Upper lobe of left lung (tissue), 6 donors: ENCODE measurements at regions not wholly inside any gene's neighbourhood (a gene's known extent, or its start where the extent isn't known, plus 50 kb on each side); places are given as distances from the start of the nearest gene placed in this dataset.

ENCODE experiments used
- ATAC-seq, 2 donors: fragments of 200-7000 bp; cut with Tn5 transposase; one replicate each; pipeline ENCODE4 v1.9.1; 2022; ENCODE audit warnings: mild to moderate bottlenecking in 2 of 2, moderate library complexity in 2 of 2; ENCODE audit not compliant: low FRiP score in 2 of 2
- DNase-seq, 2 donors: peaks; one replicate each; pipeline ENCODE4 v3.0.0-alpha.2; 2019 to 2020
- H3K27ac ChIP-seq, 4 donors: fragments of 200-600 bp; sonication (generic); one replicate each; pipeline ENCODE4 v1.5.1; 2016 to 2019
- H3K27me3 ChIP-seq, 4 donors: fragments of 200-600 bp; sonication (generic); one replicate each; pipeline ENCODE4 v1.5.1; 2017 to 2019
- H3K36me3 ChIP-seq, 4 donors: fragments of 200-600 bp; sonication (generic); one replicate each; pipeline ENCODE4 v1.5.1; 2016 to 2019
- H3K4me1 ChIP-seq, 4 donors: fragments of 200-600 bp; sonication (generic); one replicate each; pipeline ENCODE4 v1.5.1; 2018 to 2019
- H3K4me3 ChIP-seq, 4 donors: fragments of 200-600 bp; sonication (generic); one replicate each; pipeline ENCODE4 v1.5.1; 2017 to 2019; ENCODE audit warnings: mild to moderate bottlenecking in 2 of 4, moderate library complexity in 1 of 4
- H3K9me3 ChIP-seq, 4 donors: fragments of 200-600 bp; sonication (generic); one replicate each; pipeline ENCODE4 v1.5.1; 2018 to 2019
- CTCF ChIP-seq, 6 experiments: fragments of 450-650 bp in 4 of 6; fragments of 200-600 bp in 2 of 6; sonication (generic) in 2 of 6; IDR thresholded peaks; one replicate each; pipeline ENCODE4 v1.5.1; 2016 to 2019; ENCODE audit warnings: antibody characterized with exemption in 6 of 6
- EP300 ChIP-seq, 4 donors: sonication (generic); formaldehyde crosslinking; IDR thresholded peaks; one replicate each; pipeline ENCODE4 v1.5.1; 2017; ENCODE audit warnings: antibody characterized with exemption in 4 of 4, control low read depth in 2 of 4
- POLR2A ChIP-seq, 4 donors: fragments of 450-650 bp; IDR thresholded peaks; one replicate each; pipeline ENCODE4 v1.5.1; 2016 to 2017; ENCODE audit warnings: antibody characterized with exemption in 4 of 4, mild to moderate bottlenecking in 2 of 4
- POLR2AphosphoS5 ChIP-seq, 2 donors: sonication (generic); formaldehyde crosslinking; IDR thresholded peaks; one replicate each; pipeline ENCODE4 v1.5.1; 2017; ENCODE audit warnings: antibody characterized with exemption in 2 of 2
- WGBS, 2 donors: methylation state at CpG; one replicate each; pipeline ENCODE4 v1.1.5; 2017 to 2018; 5-methylcytosine and 5-hydroxymethylcytosine counted together
- donor health status: DM: no; HTN: no; CAD: no; lungs with moderate emphysema.
- donor health status: DM: no; HTN: yes; CAD: no; lungs with severe emphysema.

GRCh38 chr14:98782062-98782461, 489.9 kb downstream of the BCL11B start:
- Histone ChIP-seq H3K4me1 (no peaks in the 10 kb centered on the region), H3K27me3 (no peaks in the 10 kb centered on the region), H3K27ac (no peak overlapping the region), H3K4me3 (no peak overlapping the region), H3K9me3 (no peaks in the 10 kb centered on the region), H3K36me3 (no peaks in the 10 kb centered on the region)
- DNase-seq = no peak
- WGBS, 2 donors = 87 to 92% methylated on average over 5 of the region's 5 CpGs
- no peak for ATAC-seq
- no peak for TF ChIP-seq EP300 (IDR thresholded peaks at IDR 0.05)
- no peak for TF ChIP-seq POLR2A (IDR thresholded peaks at IDR 0.05)
- TF ChIP-seq CTCF (IDR thresholded peaks at IDR 0.05) = no peak
- no peak for TF ChIP-seq POLR2AphosphoS5 (IDR thresholded peaks at IDR 0.05)

DNA sequence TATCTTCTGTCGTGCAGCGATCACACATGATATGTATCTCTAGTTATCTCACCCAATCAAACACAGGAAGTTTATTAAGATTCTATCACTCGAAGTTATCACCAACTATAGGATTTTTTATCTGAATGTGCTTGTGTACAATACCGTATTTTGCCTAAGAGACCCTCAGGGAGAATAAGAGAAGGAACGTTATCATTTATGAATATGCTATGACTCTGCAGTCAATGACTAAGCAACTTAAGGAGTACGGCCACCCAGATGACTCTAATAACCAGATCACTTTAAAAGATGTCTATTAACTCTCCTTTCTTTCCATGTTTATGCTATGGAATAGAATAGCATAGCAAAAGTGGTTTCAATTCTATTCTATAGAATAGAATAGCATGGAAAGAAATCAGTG, 486.4 kb downstream of the BCL11B start:
- TF ChIP-seq POLR2A (IDR thresholded peaks at IDR 0.05) = no peak
- no peak for TF ChIP-seq CTCF (IDR thresholded peaks at IDR 0.05)
- TF ChIP-seq EP300 (IDR thresholded peaks at IDR 0.05) = no peak
- no peak for TF ChIP-seq POLR2AphosphoS5 (IDR thresholded peaks at IDR 0.05)
- Histone ChIP-seq H3K36me3 (no peaks in the 10 kb centered on the region), H3K9me3 (no peaks in the 10 kb centered on the region), H3K27ac (no peak overlapping the region), H3K4me1 (no peaks in the 10 kb centered on the region), H3K4me3 (no peak overlapping the region), H3K27me3 (no peaks in the 10 kb centered on the region)
- WGBS, 2 donors = 51 to 53% methylated on average over 6 of the region's 6 CpGs
- DNase-seq (no peak), ATAC-seq (no peak)

GRCh38 chr14:98786456-98786855, 485.5 kb downstream of the BCL11B start:
- Histone ChIP-seq H3K4me3 (no peak overlapping the region), H3K27ac (no peak overlapping the region), H3K27me3 (no peaks in the 10 kb centered on the region), H3K36me3 (no peaks in the 10 kb centered on the region), H3K9me3 (no peaks in the 10 kb centered on the region), H3K4me1 (no peaks in the 10 kb centered on the region)
- 70 to 84% methylated on average over 4 of the region's 4 CpGs for WGBS, 2 donors
- TF ChIP-seq POLR2A (IDR thresholded peaks at IDR 0.05) = no peak
- no peak for TF ChIP-seq CTCF (IDR thresholded peaks at IDR 0.05)
- TF ChIP-seq EP300 (IDR thresholded peaks at IDR 0.05) = no peak
- no peak for TF ChIP-seq POLR2AphosphoS5 (IDR thresholded peaks at IDR 0.05)
- ATAC-seq (no peak), DNase-seq (no peak)

DNA sequence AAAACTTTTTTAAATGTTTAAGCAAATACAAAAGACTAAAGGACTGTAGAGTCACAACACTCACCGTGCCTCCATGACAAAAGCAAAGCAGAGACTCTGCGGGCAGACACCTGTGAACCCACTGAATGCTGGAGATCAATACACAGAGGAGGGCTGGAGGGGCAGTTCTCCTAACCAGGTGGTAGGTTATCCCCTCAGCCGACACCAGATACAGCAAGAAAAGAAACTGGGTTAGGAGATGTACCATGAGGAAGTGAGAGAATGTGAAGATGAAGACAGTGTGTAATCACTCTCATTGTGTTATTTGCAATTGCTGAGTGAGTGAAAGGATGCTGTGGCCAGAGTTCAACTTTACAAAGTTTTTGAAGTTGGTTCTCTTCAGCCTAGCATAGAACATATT, 480.3 kb downstream of the BCL11B start:
- WGBS, 2 donors = 80 to 89% methylated on average over 3 of the region's 3 CpGs
- H3K27ac ChIP-seq = no peak overlapping the region
- no peak overlapping the region for H3K4me3 ChIP-seq

More for the DNA sequence above, 480.3 kb downstream of the BCL11B start:
- ATAC-seq = no peak
- no peak for DNase-seq
- no peaks in the 10 kb centered on the region for H3K4me1 ChIP-seq
- TF ChIP-seq POLR2AphosphoS5 (IDR thresholded peaks at IDR 0.05) = no peak
- TF ChIP-seq POLR2A (IDR thresholded peaks at IDR 0.05) = no peak
- TF ChIP-seq EP300 (IDR thresholded peaks at IDR 0.05) = no peak
- TF ChIP-seq CTCF (IDR thresholded peaks at IDR 0.05) = no peak
- no peaks in the 10 kb centered on the region for H3K27me3 ChIP-seq
- peaks cover 0 to 9% (median 8%) of the 10 kb centered on the region in 4 donors for H3K9me3 ChIP-seq
- no peaks in the 10 kb centered on the region for H3K36me3 ChIP-seq
